CD4-positive, alpha-beta T cell (primary cell): ENCODE measurements at regions not wholly inside any gene's neighbourhood (a gene's known extent, or its start where the extent isn't known, plus 50 kb on each side); places are given as distances from the start of the nearest gene placed in this dataset.

ENCODE experiments used
- ATAC-seq: fragments of 200-7000 bp; cut with Tn5 transposase; one replicate; pipeline ENCODE4 v1.10.0; 2022; ENCODE audit warnings: mild to moderate bottlenecking; ENCODE audit not compliant: poor library complexity
- CTCF ChIA-PET: fragments of 350-600 bp; sonication (Branson Sonifier 250); formaldehyde crosslinking; loops from one replicate; lab custom pipeline; 2021; ENCODE audit warnings: antibody characterized with exemption, inconsistent platforms; lab: Charles Lee
- POLR2A ChIA-PET: fragments of 350-600 bp; sonication (Branson Sonifier 250); formaldehyde crosslinking; loops from one replicate; lab custom pipeline; 2021; ENCODE audit warnings: antibody characterized with exemption, inconsistent platforms; lab: Charles Lee
- DNase-seq, 14 experiments: peaks; one replicate each; pipeline ENCODE4 v3.0.0-alpha.2; 2013 to 2020; ENCODE audit warnings: mixed read lengths in 2 of 14
- H3K27ac ChIP-seq, 2 donors: one replicate each; pipeline versions ENCODE4 v1.5.1 to v1.7.0; 2013; ENCODE audit warnings: low read length in 2 of 2, low read depth in 1 of 2, mild to moderate bottlenecking in 1 of 2
- H3K27me3 ChIP-seq, 2 experiments: 1 replicate in 1 of 2; 2 replicates in 1 of 2; pipeline versions ENCODE4 v1.6.1 to v1.7.0; 2013; ENCODE audit warnings: low read length in 2 of 2, control low read depth in 1 of 2, mild to moderate bottlenecking in 1 of 2, moderate library complexity in 1 of 2; ENCODE audit not compliant: insufficient read depth in 2 of 2, control insufficient read depth in 1 of 2
- H3K36me3 ChIP-seq: one replicate; pipeline ENCODE4 v1.6.1; 2013; ENCODE audit warnings: low read length, control low read depth; ENCODE audit not compliant: insufficient read depth
- H3K4me1 ChIP-seq: one replicate; pipeline ENCODE4 v1.6.1; 2013; ENCODE audit warnings: low read length, control low read depth; ENCODE audit not compliant: insufficient read depth
- H3K4me3 ChIP-seq: one replicate; pipeline ENCODE4 v1.5.1; 2013; ENCODE audit warnings: mild to moderate bottlenecking, low read length, moderate library complexity
- H3K9me3 ChIP-seq, 2 experiments: 1 replicate in 1 of 2; 2 replicates in 1 of 2; pipeline versions ENCODE4 v1.6.1 to v1.7.0; 2013; ENCODE audit warnings: low read length in 2 of 2, mild to moderate bottlenecking in 2 of 2, control low read depth in 1 of 2, moderate library complexity in 1 of 2; ENCODE audit not compliant: control insufficient read depth in 1 of 2, insufficient read depth in 1 of 2
- H3K27ac Mint-ChIP-seq: one replicate; pipeline ENCODE4 v1.8.0; 2020; ENCODE audit warnings: mixed read lengths
- H3K27me3 Mint-ChIP-seq: one replicate; pipeline ENCODE4 v1.8.0; 2021; ENCODE audit warnings: mixed read lengths
- H3K36me3 Mint-ChIP-seq: one replicate; pipeline ENCODE4 v1.8.0; 2021; ENCODE audit warnings: low read depth, mixed read lengths
- H3K4me1 Mint-ChIP-seq: one replicate; pipeline ENCODE4 v1.8.0; 2021; ENCODE audit warnings: low read depth, mixed read lengths
- H3K4me3 Mint-ChIP-seq: one replicate; pipeline ENCODE4 v1.8.0; 2020; ENCODE audit warnings: mild to moderate bottlenecking, mixed read lengths
- H3K9me3 Mint-ChIP-seq: one replicate; pipeline ENCODE4 v1.8.0; 2020; ENCODE audit warnings: mixed read lengths
- CTCF ChIP-seq: fragments of 200-600 bp; IDR thresholded peaks from one replicate; pipeline ENCODE4 v1.8.0; 2022; ENCODE audit warnings: antibody characterized with exemption, mild to moderate bottlenecking
- intact Hi-C, 2 experiments: fragments of 100-400 bp; cut with DNase I in 1 of 2; cut with micrococcal nuclease in 1 of 2; formaldehyde crosslinking; loops; one replicate each; pipeline versions ENCODE4 v1.15.1 to v1.9.0; 2023 to 2025; cut with DNase I, micrococcal nuclease

- Mint-ChIP-seq H3K27me3 (peaks cover 3% of the 10 kb centered on the region), H3K36me3 (no peaks in the 10 kb centered on the region), H3K9me3 (no peaks in the 10 kb centered on the region), H3K4me1 (no peaks in the 10 kb centered on the region), H3K4me3 (no peak overlapping the region), H3K27ac (no peak overlapping the region)
- Histone ChIP-seq H3K4me3 (no peak overlapping the region), H3K36me3 (no peaks in the 10 kb centered on the region), H3K4me1 (no peaks in the 10 kb centered on the region), H3K9me3 (no peaks in the 10 kb centered on the region), H3K27me3 (peaks cover 0 to 2% of the 10 kb centered on the region in 2 experiments), H3K27ac (no peak overlapping the region)
- intact Hi-C loops = no loop called here
- POLR2A ChIA-PET = no interaction called here
- no peak for DNase-seq
- CTCF ChIA-PET = no interaction called here
- no peak for TF ChIP-seq CTCF
- no peak for ATAC-seq
Measured at GRCh38 chr10:128971374-128972035, 495.5 kb upstream of the MGMT start.

GRCh38 chr10:128972036-128972405 lies 495.0 kb upstream of the MGMT start:
- CTCF ChIA-PET = no interaction called here
- Histone ChIP-seq H3K27ac (no peak overlapping the region), H3K27me3 (peaks cover 0 to 2% of the 10 kb centered on the region in 2 experiments), H3K36me3 (no peaks in the 10 kb centered on the region), H3K4me3 (no peak overlapping the region), H3K9me3 (no peaks in the 10 kb centered on the region), H3K4me1 (no peaks in the 10 kb centered on the region)
- H3K27me3 Mint-ChIP-seq = peaks cover 3% of the 10 kb centered on the region
- no peaks in the 10 kb centered on the region for H3K4me1 Mint-ChIP-seq
- no peak overlapping the region for H3K4me3 Mint-ChIP-seq
- ATAC-seq (no peak), DNase-seq (no peak)
- no peaks in the 10 kb centered on the region for H3K36me3 Mint-ChIP-seq
- POLR2A ChIA-PET = no interaction called here
- no peaks in the 10 kb centered on the region for H3K9me3 Mint-ChIP-seq
- TF ChIP-seq CTCF = no peak
- intact Hi-C loops = no loop called here
- H3K27ac Mint-ChIP-seq = no peak overlapping the region

- POLR2A ChIA-PET = no interaction called here
- TF ChIP-seq CTCF = no peak
- H3K4me3 Mint-ChIP-seq = no peak overlapping the region
- no peaks in the 10 kb centered on the region for H3K36me3 ChIP-seq
- no peaks in the 10 kb centered on the region for H3K9me3 ChIP-seq
- H3K27ac ChIP-seq = no peak overlapping the region
- H3K9me3 Mint-ChIP-seq = no peaks in the 10 kb centered on the region
- ATAC-seq (no peak), DNase-seq (no peak)
- no peak overlapping the region for H3K27ac Mint-ChIP-seq
- peaks cover 3% of the 10 kb centered on the region for H3K27me3 Mint-ChIP-seq
- no peaks in the 10 kb centered on the region for H3K4me1 ChIP-seq
- intact Hi-C loops = no loop called here
- H3K4me3 ChIP-seq = no peak overlapping the region
- peaks cover 0 to 2% of the 10 kb centered on the region in 2 experiments for H3K27me3 ChIP-seq
- CTCF ChIA-PET = no interaction called here
- no peaks in the 10 kb centered on the region for H3K4me1 Mint-ChIP-seq
- no peaks in the 10 kb centered on the region for H3K36me3 Mint-ChIP-seq
Measured at GRCh38 chr10:128973221-128973620, 493.8 kb upstream of the MGMT start.
